Heart right ventricle (tissue), 16 donors: ENCODE measurements at regions not wholly inside any gene's neighbourhood (a gene's known extent, or its start where the extent isn't known, plus 50 kb on each side); places are given as distances from the start of the nearest gene placed in this dataset.

ENCODE experiments used
- ATAC-seq, 8 donors: fragments of 200-7000 bp; cut with Tn5 transposase; one replicate each; pipeline ENCODE4 v1.9.1; 2020; ENCODE audit warnings: mild to moderate bottlenecking in 8 of 8, moderate library complexity in 8 of 8, moderate number of reproducible peaks in 1 of 8
- DNase-seq, 2 donors: peaks; one replicate each; pipeline ENCODE4 v3.0.0-alpha.2; 2020
- H3K27ac ChIP-seq, 10 donors: fragments of 200-600 bp; sonication (generic) in 2 of 10; one replicate each; pipeline versions ENCODE4 v1.5.0 to v1.8.0; 2020 to 2022; ENCODE audit warnings: mild to moderate bottlenecking in 3 of 10
- H3K27me3 ChIP-seq, 7 donors: fragments of 200-600 bp; one replicate each; pipeline ENCODE4 v1.8.0; 2021 to 2022; ENCODE audit warnings: mild to moderate bottlenecking in 2 of 7
- H3K36me3 ChIP-seq, 9 donors: fragments of 200-600 bp; sonication (generic) in 1 of 9; one replicate each; pipeline versions ENCODE4 v1.5.0 to v1.8.0; 2020 to 2022; ENCODE audit warnings: mild to moderate bottlenecking in 2 of 9
- H3K4me1 ChIP-seq, 9 donors: fragments of 200-600 bp; sonication (generic) in 1 of 9; one replicate each; pipeline versions ENCODE4 v1.5.0 to v1.8.0; 2020 to 2022; ENCODE audit warnings: mild to moderate bottlenecking in 4 of 9
- H3K4me3 ChIP-seq, 10 donors: fragments of 200-600 bp; sonication (generic) in 2 of 10; one replicate each; pipeline versions ENCODE4 v1.5.0 to v1.8.0; 2020 to 2022; ENCODE audit warnings: mild to moderate bottlenecking in 7 of 10, moderate library complexity in 2 of 10
- H3K9me3 ChIP-seq, 11 donors: fragments of 200-600 bp in 10 of 11; sonication (generic) in 2 of 11; one replicate each; pipeline versions ENCODE4 v1.5.0 to v1.8.0; 2013 to 2022; ENCODE audit warnings: mild to moderate bottlenecking in 2 of 11, control low read depth in 1 of 11, moderate library complexity in 1 of 11
- WGBS, 2 donors: extraction: QIAGEN DNeasy Blood & Tissue Kit; methylation state at CpG; one replicate each; pipeline ENCODE4 v1.1.7; 2013; ENCODE audit warnings: inconsistent platforms in 1 of 2; 5-methylcytosine and 5-hydroxymethylcytosine counted together
- intact Hi-C, 10 donors: fragments of 100-400 bp; cut with DNase I; formaldehyde crosslinking; loops; one replicate each; pipeline versions ENCODE4 v1.11.1 to v1.14.2; 2022
- TF ChIP-seq, protein P1 (sequence below), 9 donors: fragments of 200-600 bp; sonication (generic) in 2 of 9; IDR thresholded peaks; one replicate each; pipeline versions ENCODE4 v1.5.0 to v1.8.0; 2021 to 2022; ENCODE audit warnings: antibody characterized with exemption in 9 of 9, mild to moderate bottlenecking in 5 of 9, moderate library complexity in 1 of 9
- donor health status: Arrhythmogenic right ventricular cardiomyopathy.
- donor health status: ischemic (EF 13 %, LVEDD 7.1; RV severe dilation, severe dysfunction).
- donor health status: healthy with polysubstance abuse.
- donor health status: DM: no; HTN: yes; CAD: no.
- donor health status: DM: no; HTN: no; CAD: no.
- donor health status: ischemic (EF 25% LVEDD 6.9; RV normal size, moderate dysfunction).
- donor health status: ischemic (EF 25% LVEDD 5.7; RV mildly dilated, moderate dysfunction).
- donor health status: healthy.
- donor health status: DM: yes; HTN: yes; CAD: no.
- donor health status: Ischemic cardiomyopathy.
- donor health status: ischemic (EF 35%, LVEDD 5.7; RV mildly dilated, moderate dysfunction).
- donor health status: nonischemic (EF 11% LVEDD 7.7; RV severe dilation, severe dysfunction).
- donor health status: DM: yes; HTN: yes; CAD: no.
- donor health status: PGD.
- donor health status: ischemic (EF 29% LVEDD 5.4; RV normal size, mild dysfunction).
- donor health status: nonischemic (EF 23%, LVEDD 6.1; RV moderate dilation, normal function).

DNA sequence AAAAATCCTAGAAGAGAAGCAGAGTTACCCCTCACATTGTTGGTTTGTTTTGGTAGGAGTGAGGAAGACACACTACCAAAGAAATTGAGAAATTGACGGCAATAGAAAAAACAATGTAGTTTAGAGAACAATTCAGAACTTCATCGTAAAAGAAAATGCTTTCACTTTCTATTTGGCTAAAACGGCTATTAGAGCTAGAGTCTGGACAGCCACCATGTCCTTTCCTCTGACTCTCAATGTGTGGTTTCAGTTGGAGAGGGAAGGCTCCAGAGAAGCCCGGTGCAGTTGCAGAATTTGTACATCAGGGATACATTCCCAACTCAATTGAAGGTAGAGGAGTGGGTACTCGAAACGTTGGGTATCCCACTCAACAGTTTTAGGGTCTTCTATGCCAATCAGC, 535.3 kb downstream of the GALC start:
- intact Hi-C loops = no loop called here
- Histone ChIP-seq H3K4me1 (no peaks in the 10 kb centered on the region), H3K27me3 (no peaks in the 10 kb centered on the region), H3K4me3 (peak overlapping the region in 4 of 10 donors; percentile 0 to 27 (median 22)), H3K36me3 (no peaks in the 10 kb centered on the region), H3K27ac (no peak overlapping the region), H3K9me3 (peaks cover 0 to 10% (median 0%) of the 10 kb centered on the region in 11 donors)
- TF ChIP-seq, protein P1, sequence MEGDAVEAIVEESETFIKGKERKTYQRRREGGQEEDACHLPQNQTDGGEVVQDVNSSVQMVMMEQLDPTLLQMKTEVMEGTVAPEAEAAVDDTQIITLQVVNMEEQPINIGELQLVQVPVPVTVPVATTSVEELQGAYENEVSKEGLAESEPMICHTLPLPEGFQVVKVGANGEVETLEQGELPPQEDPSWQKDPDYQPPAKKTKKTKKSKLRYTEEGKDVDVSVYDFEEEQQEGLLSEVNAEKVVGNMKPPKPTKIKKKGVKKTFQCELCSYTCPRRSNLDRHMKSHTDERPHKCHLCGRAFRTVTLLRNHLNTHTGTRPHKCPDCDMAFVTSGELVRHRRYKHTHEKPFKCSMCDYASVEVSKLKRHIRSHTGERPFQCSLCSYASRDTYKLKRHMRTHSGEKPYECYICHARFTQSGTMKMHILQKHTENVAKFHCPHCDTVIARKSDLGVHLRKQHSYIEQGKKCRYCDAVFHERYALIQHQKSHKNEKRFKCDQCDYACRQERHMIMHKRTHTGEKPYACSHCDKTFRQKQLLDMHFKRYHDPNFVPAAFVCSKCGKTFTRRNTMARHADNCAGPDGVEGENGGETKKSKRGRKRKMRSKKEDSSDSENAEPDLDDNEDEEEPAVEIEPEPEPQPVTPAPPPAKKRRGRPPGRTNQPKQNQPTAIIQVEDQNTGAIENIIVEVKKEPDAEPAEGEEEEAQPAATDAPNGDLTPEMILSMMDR (IDR thresholded peaks at IDR 0.05) = no peak
- WGBS, 2 donors = 69 to 80% methylated on average over 6 of the region's 6 CpGs
- no peak for ATAC-seq
- DNase-seq = no peak

- 70 to 91% methylated on average over 3 of the region's 3 CpGs for WGBS, 2 donors
- intact Hi-C loops = no loop called here
- Histone ChIP-seq H3K36me3 (no peaks in the 10 kb centered on the region), H3K27ac (no peak overlapping the region), H3K9me3 (peaks cover 0 to 2% (median 0%) of the 10 kb centered on the region in 11 donors), H3K4me1 (no peaks in the 10 kb centered on the region), H3K4me3 (no peak overlapping the region), H3K27me3 (no peaks in the 10 kb centered on the region)
- TF ChIP-seq, protein P1 (IDR thresholded peaks at IDR 0.05) = no peak
- ATAC-seq (no peak), DNase-seq (no peak)
Measured at GRCh38 chr14:87450193-87450592, 542.8 kb downstream of the GALC start.

DNA sequence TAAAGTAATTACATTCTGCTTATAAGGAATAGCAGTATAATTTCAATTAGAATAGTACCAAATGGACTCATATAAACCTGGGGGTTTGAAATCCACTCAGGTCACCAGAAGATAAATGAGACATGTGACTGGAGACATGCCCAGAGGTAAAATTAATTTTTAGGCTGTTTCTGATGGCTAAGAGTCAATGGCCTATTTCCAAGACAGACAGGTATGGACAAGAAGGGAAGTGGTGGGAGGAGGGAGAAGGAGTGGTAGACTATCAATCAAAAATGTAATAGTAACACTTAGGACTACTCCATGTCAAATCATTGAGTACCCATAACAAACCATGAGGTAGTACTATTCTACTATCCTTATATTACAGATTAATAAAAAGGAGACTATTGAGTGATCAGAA, 544.0 kb downstream of the GALC start:
- ATAC-seq (no peak), DNase-seq (no peak)
- no peaks in the 10 kb centered on the region for H3K27me3 ChIP-seq
- no peak overlapping the region for H3K4me3 ChIP-seq
- no peaks in the 10 kb centered on the region for H3K36me3 ChIP-seq
- no peak overlapping the region for H3K27ac ChIP-seq
- intact Hi-C loops = no loop called here
- TF ChIP-seq, protein P1 (IDR thresholded peaks at IDR 0.05) = no peak
- no peaks in the 10 kb centered on the region for H3K4me1 ChIP-seq
- H3K9me3 ChIP-seq = peaks cover 0 to 2% (median 0%) of the 10 kb centered on the region in 11 donors

DNA sequence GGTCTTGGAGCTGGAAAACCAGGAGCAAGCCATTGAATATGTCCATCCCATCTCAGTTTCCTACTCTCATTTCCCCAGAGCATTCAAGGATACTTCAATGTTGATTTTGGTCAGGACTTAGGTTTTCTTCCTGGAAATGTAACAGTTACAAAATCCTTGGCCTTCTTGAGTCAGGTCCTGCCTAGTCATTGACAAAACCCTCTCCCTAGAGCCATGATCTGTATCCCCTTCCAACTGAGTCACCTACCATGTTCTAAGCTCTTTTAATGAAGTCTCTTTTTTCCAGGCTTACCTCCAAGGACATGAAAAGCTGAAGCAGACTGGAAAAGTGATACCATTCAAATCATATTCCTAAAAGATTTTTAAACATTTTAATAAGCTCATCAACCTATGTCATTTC, 549.2 kb downstream of the GALC start:
- Histone ChIP-seq H3K4me1 (no peaks in the 10 kb centered on the region), H3K27ac (no peak overlapping the region), H3K36me3 (no peaks in the 10 kb centered on the region), H3K4me3 (no peak overlapping the region), H3K9me3 (peaks cover 0 to 2% (median 0%) of the 10 kb centered on the region in 11 donors), H3K27me3 (no peaks in the 10 kb centered on the region)
- ATAC-seq (peak in 3 of 8 donors; percentile 34 to 81 (median 48)), DNase-seq (no peak)
- intact Hi-C loops = no loop called here
- TF ChIP-seq, protein P1 (IDR thresholded peaks at IDR 0.05) = no peak

DNA sequence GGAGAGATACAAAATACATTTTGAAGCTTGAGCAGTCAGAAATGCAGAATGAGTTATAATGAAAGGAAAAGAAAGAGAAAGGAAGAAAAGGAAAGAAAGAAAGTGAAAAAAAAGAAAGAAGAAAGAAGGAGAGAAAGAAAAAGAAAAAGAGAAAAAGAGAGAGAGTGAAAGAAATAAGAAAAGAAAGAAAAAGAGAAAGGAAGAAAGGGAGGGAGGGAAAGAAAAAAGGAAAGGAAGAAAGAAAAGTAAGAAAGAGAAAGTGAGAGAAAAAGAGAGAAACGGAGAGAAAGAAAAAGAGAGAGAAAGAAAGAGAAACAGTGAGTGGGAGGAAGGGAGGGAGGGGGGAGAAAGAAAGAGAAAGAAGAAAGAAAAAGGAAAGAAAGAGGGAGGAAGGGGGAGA, 549.9 kb downstream of the GALC start:
- H3K9me3 ChIP-seq = no peaks in the 10 kb centered on the region
- H3K4me3 ChIP-seq = no peak overlapping the region
- H3K27ac ChIP-seq = no peak overlapping the region
- no peaks in the 10 kb centered on the region for H3K4me1 ChIP-seq
- H3K36me3 ChIP-seq = no peaks in the 10 kb centered on the region
- WGBS, 2 donors = 80 to 95% methylated on average over 1 of the region's 1 CpG
- no peaks in the 10 kb centered on the region for H3K27me3 ChIP-seq
- intact Hi-C loops = no loop called here
- ATAC-seq (no peak), DNase-seq (no peak)
- TF ChIP-seq, protein P1 (IDR thresholded peaks at IDR 0.05) = no peak
